ENCODE measurements at regions not wholly inside any gene's neighbourhood (a gene's known extent, or its start where the extent isn't known, plus 50 kb on each side); places are given as distances from the start of the nearest gene placed in this dataset.
"Not testable (repeated sequence)": the region's sequence is repeated elsewhere in the genome, so short reads cannot be mapped to it uniquely, and the experiment has no call there.

- no peak for DNase-seq (ENCODE audit: low read depth)
Measured at GRCh38 chr20:7772371-7772770, 167.9 kb downstream of the HAO1 start.

- DNase-seq (ENCODE audit: low read depth): no peak
Measured at GRCh38 chr20:7773511-7773910, 166.7 kb downstream of the HAO1 start.

- no peak for DNase-seq (ENCODE audit: low read depth)
Measured at GRCh38 chr20:7775072-7775471, 165.2 kb downstream of the HAO1 start.

- DNase-seq (ENCODE audit: low read depth): no peak
Measured at GRCh38 chr20:7776148-7776547, 164.1 kb downstream of the HAO1 start.

- DNase-seq (ENCODE audit: low read depth): no peak
Measured at GRCh38 chr20:7790189-7790588, 150.1 kb downstream of the HAO1 start.

GRCh38 chr20:7792150-7792869 is 147.9 kb downstream of the HAO1 start:
- no peak for DNase-seq (ENCODE audit: low read depth)

GRCh38 chr20:7798176-7798575 is 142.1 kb downstream of the HAO1 start:
- no peak for DNase-seq (ENCODE audit: low read depth)

GRCh38 chr20:7799862-7800261 is 140.4 kb downstream of the HAO1 start:
- no peak for DNase-seq (ENCODE audit: low read depth)

- not testable (repeated sequence) for DNase-seq (ENCODE audit: low read depth)
Measured at GRCh38 chr20:7803411-7804151, 136.7 kb downstream of the HAO1 start.

- no peak for DNase-seq (ENCODE audit: low read depth)
Measured at GRCh38 chr20:7806831-7807230, 133.4 kb downstream of the HAO1 start.

- no peak for DNase-seq (ENCODE audit: low read depth)
Measured at GRCh38 chr20:7817286-7817685, 123.0 kb downstream of the HAO1 start.

GRCh38 chr20:7818477-7818876 is 121.8 kb downstream of the HAO1 start:
- no peak for DNase-seq (ENCODE audit: low read depth)

- no peak for DNase-seq (ENCODE audit: low read depth)
Measured at GRCh38 chr20:7820897-7821296, 119.4 kb downstream of the HAO1 start.

- DNase-seq (ENCODE audit: low read depth): no peak
Measured at GRCh38 chr20:7822772-7823171, 117.5 kb downstream of the HAO1 start.

GRCh38 chr20:7828437-7828836 is 111.8 kb downstream of the HAO1 start:
- no peak for DNase-seq (ENCODE audit: low read depth)

- DNase-seq (ENCODE audit: low read depth): no peak
Measured at GRCh38 chr20:7829031-7829430, 111.2 kb downstream of the HAO1 start.

- no peak for DNase-seq (ENCODE audit: low read depth)
Measured at GRCh38 chr20:7829776-7830175, 110.5 kb downstream of the HAO1 start.

Data from Daoy (cell line).